GM10266 (cell line): ENCODE measurements at regions not wholly inside any gene's neighbourhood (a gene's known extent, or its start where the extent isn't known, plus 50 kb on each side); places are given as distances from the start of the nearest gene placed in this dataset.

Source experiments
- DNase-seq: peaks from one replicate; pipeline ENCODE4 v3.0.0; 2012; ENCODE audit errors: extremely low spot score
- CTCF ChIP-seq: IDR thresholded peaks from 2 replicates; pipeline ENCODE4 v1.5.1; 2012; ENCODE audit warnings: mild to moderate bottlenecking, low read depth; ENCODE audit not compliant: control insufficient read depth, insufficient read depth; ENCODE audit errors: missing control alignments

- no peak for DNase-seq
- TF ChIP-seq CTCF, result no peak
Observed at GRCh38 chr13:105497597-105497996, 1037.9 kb downstream of the EFNB2 start.

GRCh38 chr13:105492216-105492615 is 1043.2 kb downstream of the EFNB2 start:
- DNase-seq, result no peak

GRCh38 chr13:105491345-105491744 is 1044.1 kb downstream of the EFNB2 start:
- no peak for TF ChIP-seq CTCF
- no peak for DNase-seq

More at GRCh38 chr13:105492216-105492615, 1043.2 kb downstream of the EFNB2 start:
- no peak for TF ChIP-seq CTCF

- no peak for DNase-seq
- TF ChIP-seq CTCF, result no peak
Observed at GRCh38 chr13:105485081-105485480, 1050.4 kb downstream of the EFNB2 start.

- no peak for TF ChIP-seq CTCF
- DNase-seq, result no peak
Observed at GRCh38 chr13:105474983-105475610, 1060.4 kb downstream of the EFNB2 start.

GRCh38 chr13:105471673-105472072 is 1063.8 kb downstream of the EFNB2 start:
- no peak for DNase-seq
- no peak for TF ChIP-seq CTCF

GRCh38 chr13:105466376-105466775 is 1069.1 kb downstream of the EFNB2 start:
- DNase-seq, result no peak
- TF ChIP-seq CTCF, result no peak
